Upper lobe of left lung (tissue), 6 donors: ENCODE measurements at regions not wholly inside any gene's neighbourhood (a gene's known extent, or its start where the extent isn't known, plus 50 kb on each side); places are given as distances from the start of the nearest gene placed in this dataset.
A peak's percentile ranks its signal among the peaks of the same experiment; 100 is the strongest.

ENCODE experiments used
- ATAC-seq, 2 donors: fragments of 200-7000 bp; cut with Tn5 transposase; one replicate each; pipeline ENCODE4 v1.9.1; 2022; ENCODE audit warnings: mild to moderate bottlenecking in 2 of 2, moderate library complexity in 2 of 2; ENCODE audit not compliant: low FRiP score in 2 of 2
- DNase-seq, 2 donors: peaks; one replicate each; pipeline ENCODE4 v3.0.0-alpha.2; 2019 to 2020
- H3K27ac ChIP-seq, 4 donors: fragments of 200-600 bp; sonication (generic); one replicate each; pipeline ENCODE4 v1.5.1; 2016 to 2019
- H3K27me3 ChIP-seq, 4 donors: fragments of 200-600 bp; sonication (generic); one replicate each; pipeline ENCODE4 v1.5.1; 2017 to 2019
- H3K36me3 ChIP-seq, 4 donors: fragments of 200-600 bp; sonication (generic); one replicate each; pipeline ENCODE4 v1.5.1; 2016 to 2019
- H3K4me1 ChIP-seq, 4 donors: fragments of 200-600 bp; sonication (generic); one replicate each; pipeline ENCODE4 v1.5.1; 2018 to 2019
- H3K4me3 ChIP-seq, 4 donors: fragments of 200-600 bp; sonication (generic); one replicate each; pipeline ENCODE4 v1.5.1; 2017 to 2019; ENCODE audit warnings: mild to moderate bottlenecking in 2 of 4, moderate library complexity in 1 of 4
- H3K9me3 ChIP-seq, 4 donors: fragments of 200-600 bp; sonication (generic); one replicate each; pipeline ENCODE4 v1.5.1; 2018 to 2019
- EP300 ChIP-seq, 4 donors: sonication (generic); formaldehyde crosslinking; IDR thresholded peaks; one replicate each; pipeline ENCODE4 v1.5.1; 2017; ENCODE audit warnings: antibody characterized with exemption in 4 of 4, control low read depth in 2 of 4
- POLR2A ChIP-seq, 4 donors: fragments of 450-650 bp; IDR thresholded peaks; one replicate each; pipeline ENCODE4 v1.5.1; 2016 to 2017; ENCODE audit warnings: antibody characterized with exemption in 4 of 4, mild to moderate bottlenecking in 2 of 4
- POLR2AphosphoS5 ChIP-seq, 2 donors: sonication (generic); formaldehyde crosslinking; IDR thresholded peaks; one replicate each; pipeline ENCODE4 v1.5.1; 2017; ENCODE audit warnings: antibody characterized with exemption in 2 of 2
- whole genome bisulfite sequencing, 2 donors: methylation state at CpG; one replicate each; pipeline ENCODE4 v1.1.5; 2017 to 2018; 5-methylcytosine and 5-hydroxymethylcytosine counted together
- TF ChIP-seq, protein P1 (sequence below), 6 experiments: fragments of 450-650 bp in 4 of 6; fragments of 200-600 bp in 2 of 6; sonication (generic) in 2 of 6; IDR thresholded peaks; one replicate each; pipeline ENCODE4 v1.5.1; 2016 to 2019; ENCODE audit warnings: antibody characterized with exemption in 6 of 6
- donor health status: DM: no; HTN: no; CAD: no; lungs with moderate emphysema.
- donor health status: DM: no; HTN: yes; CAD: no; lungs with severe emphysema.

DNA sequence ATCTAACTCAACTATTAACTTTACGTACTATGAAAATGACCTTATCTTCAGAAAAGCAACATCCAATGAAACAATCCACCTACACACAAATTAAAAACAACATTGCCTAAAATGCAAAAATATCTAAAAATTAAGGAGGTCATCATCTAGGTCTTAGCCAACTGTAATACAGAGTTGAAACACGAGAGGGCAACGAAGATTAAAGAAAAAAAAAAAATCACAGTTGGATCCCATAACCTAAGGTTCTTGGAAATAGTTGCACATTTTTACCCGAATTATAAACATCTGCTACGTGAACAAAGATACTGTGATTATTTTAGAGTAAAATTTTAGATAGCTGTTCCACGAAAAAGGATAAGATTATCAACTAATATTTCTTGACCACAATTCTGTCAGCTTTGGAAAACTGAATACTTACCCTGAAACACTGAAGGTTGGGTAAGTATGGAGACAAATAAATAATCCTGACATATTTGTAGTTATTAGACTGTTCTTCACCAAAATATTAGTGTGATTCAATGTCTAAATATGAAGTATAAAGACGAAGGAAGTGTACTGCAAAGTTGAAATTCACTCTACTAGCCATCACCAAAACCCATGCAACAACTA, 88.0 kb upstream of the AK4 start:
- 20 to 23% methylated on average over 7 of the region's 7 CpGs for WGBS, 2 donors
- Histone ChIP-seq H3K27ac (peak overlapping the region in 1 of 4 donors; percentile 53), H3K36me3 (peaks cover 0 to 32% (median 18%) of the 10 kb centered on the region in 4 donors), H3K4me1 (peaks cover 55 to 69% (median 64%) of the 10 kb centered on the region in 4 donors), H3K9me3 (no peaks in the 10 kb centered on the region), H3K4me3 (no peak overlapping the region), H3K27me3 (no peaks in the 10 kb centered on the region)
- DNase-seq: no peak
- peak in 1 of 2 donors; percentile 71 for ATAC-seq
- no peak for TF ChIP-seq POLR2AphosphoS5 (IDR thresholded peaks at IDR 0.05)
- TF ChIP-seq POLR2A (IDR thresholded peaks at IDR 0.05): no peak
- TF ChIP-seq, protein P1, sequence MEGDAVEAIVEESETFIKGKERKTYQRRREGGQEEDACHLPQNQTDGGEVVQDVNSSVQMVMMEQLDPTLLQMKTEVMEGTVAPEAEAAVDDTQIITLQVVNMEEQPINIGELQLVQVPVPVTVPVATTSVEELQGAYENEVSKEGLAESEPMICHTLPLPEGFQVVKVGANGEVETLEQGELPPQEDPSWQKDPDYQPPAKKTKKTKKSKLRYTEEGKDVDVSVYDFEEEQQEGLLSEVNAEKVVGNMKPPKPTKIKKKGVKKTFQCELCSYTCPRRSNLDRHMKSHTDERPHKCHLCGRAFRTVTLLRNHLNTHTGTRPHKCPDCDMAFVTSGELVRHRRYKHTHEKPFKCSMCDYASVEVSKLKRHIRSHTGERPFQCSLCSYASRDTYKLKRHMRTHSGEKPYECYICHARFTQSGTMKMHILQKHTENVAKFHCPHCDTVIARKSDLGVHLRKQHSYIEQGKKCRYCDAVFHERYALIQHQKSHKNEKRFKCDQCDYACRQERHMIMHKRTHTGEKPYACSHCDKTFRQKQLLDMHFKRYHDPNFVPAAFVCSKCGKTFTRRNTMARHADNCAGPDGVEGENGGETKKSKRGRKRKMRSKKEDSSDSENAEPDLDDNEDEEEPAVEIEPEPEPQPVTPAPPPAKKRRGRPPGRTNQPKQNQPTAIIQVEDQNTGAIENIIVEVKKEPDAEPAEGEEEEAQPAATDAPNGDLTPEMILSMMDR (IDR thresholded peaks at IDR 0.05): peak; percentile 62 to 79 (median 70)
- TF ChIP-seq EP300 (IDR thresholded peaks at IDR 0.05): no peak

DNA sequence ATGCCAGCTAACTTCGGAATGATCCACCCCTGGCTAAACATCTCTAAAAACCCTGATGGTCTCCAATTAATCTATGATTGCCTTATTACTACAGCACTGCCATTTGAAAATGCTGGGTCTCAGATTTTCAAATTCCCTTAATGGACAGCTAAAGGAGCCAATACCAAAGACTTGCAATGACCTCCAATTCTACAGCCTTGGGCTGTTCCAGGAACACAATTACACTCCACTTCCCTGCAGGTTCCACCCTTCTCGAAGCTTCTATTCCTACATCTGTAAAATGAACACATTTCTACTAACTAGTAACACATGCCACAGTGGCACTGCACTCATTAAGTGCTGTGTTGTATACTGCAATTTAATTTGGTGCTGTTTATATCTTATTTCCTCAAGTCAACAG, 85.7 kb upstream of the AK4 start:
- peaks cover 46 to 55% (median 49%) of the 10 kb centered on the region in 4 donors for H3K4me1 ChIP-seq
- WGBS, 2 donors: 63 to 66% methylated on average over 2 of the region's 2 CpGs
- H3K27ac ChIP-seq: peak overlapping the region in 2 of 4 donors; percentile 31 to 46
- H3K27me3 ChIP-seq: no peaks in the 10 kb centered on the region
- peaks cover 0 to 12% (median 10%) of the 10 kb centered on the region in 4 donors for H3K36me3 ChIP-seq
- DNase-seq (no peak), ATAC-seq (no peak)
- TF ChIP-seq POLR2AphosphoS5 (IDR thresholded peaks at IDR 0.05) (no peak), EP300 (IDR thresholded peaks at IDR 0.05) (no peak), POLR2A (IDR thresholded peaks at IDR 0.05) (no peak)
- TF ChIP-seq, protein P1 (IDR thresholded peaks at IDR 0.05): no peak
- no peaks in the 10 kb centered on the region for H3K9me3 ChIP-seq
- H3K4me3 ChIP-seq: no peak overlapping the region

DNA sequence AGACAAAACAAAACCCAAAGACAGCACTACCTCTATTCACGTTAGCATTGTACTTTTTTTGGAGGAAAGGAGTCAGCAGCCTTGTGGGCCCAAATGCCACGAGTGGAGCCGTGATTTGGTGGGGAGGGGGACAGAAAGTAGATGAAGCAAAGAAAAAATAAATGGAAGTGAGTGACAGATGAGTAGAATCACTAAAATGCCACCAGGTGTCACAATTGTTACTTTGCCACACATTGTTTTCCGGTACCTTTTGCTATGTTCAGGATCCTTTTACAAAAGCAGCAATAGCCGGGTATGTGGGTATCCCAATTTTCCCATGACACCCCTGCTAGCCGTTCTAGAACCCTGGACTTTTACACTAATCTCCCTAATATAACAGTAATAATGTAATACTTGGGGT, 85.0 kb upstream of the AK4 start:
- H3K27me3 ChIP-seq: no peaks in the 10 kb centered on the region
- no peak overlapping the region for H3K4me3 ChIP-seq
- H3K36me3 ChIP-seq: peaks cover 0 to 6% (median 4%) of the 10 kb centered on the region in 4 donors
- peaks cover 46 to 54% (median 49%) of the 10 kb centered on the region in 4 donors for H3K4me1 ChIP-seq
- no peak for ATAC-seq
- DNase-seq: no peak
- peak overlapping the region in 1 of 4 donors; percentile 31 for H3K27ac ChIP-seq
- no peak for TF ChIP-seq POLR2A (IDR thresholded peaks at IDR 0.05)
- no peak for TF ChIP-seq POLR2AphosphoS5 (IDR thresholded peaks at IDR 0.05)
- no peak for TF ChIP-seq EP300 (IDR thresholded peaks at IDR 0.05)
- TF ChIP-seq, protein P1 (IDR thresholded peaks at IDR 0.05): no peak
- no peaks in the 10 kb centered on the region for H3K9me3 ChIP-seq
- WGBS, 2 donors: 63 to 67% methylated on average over 6 of the region's 6 CpGs

DNA sequence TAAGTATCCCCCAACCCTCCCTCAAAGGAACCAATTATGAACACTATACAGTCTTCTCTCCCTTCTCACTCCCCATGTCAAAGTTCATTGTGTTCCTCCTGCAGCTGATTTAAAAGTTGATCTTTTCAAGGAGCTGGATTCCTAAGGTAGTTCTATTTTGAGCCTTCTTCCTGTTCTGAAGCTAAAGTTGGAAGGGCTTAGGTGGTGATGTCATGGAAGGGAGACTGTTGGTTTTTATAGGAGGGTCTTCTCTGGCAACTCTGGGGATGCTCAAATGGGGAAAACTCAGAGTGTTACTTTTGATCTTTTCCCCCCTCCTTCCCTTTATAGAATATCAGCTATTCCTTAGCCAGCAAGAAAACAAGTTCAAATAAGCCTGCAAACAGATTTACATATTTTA, 83.0 kb upstream of the AK4 start:
- H3K27me3 ChIP-seq: no peaks in the 10 kb centered on the region
- no peaks in the 10 kb centered on the region for H3K36me3 ChIP-seq
- H3K4me3 ChIP-seq: peak overlapping the region in 3 of 4 donors; percentile 65 to 86 (median 69)
- H3K9me3 ChIP-seq: no peaks in the 10 kb centered on the region
- peak overlapping the region; percentile 98 to 100 (median 99) for H3K27ac ChIP-seq
- DNase-seq: no peak
- peaks cover 44 to 56% (median 51%) of the 10 kb centered on the region in 4 donors for H3K4me1 ChIP-seq
- no peak for ATAC-seq
- no peak for TF ChIP-seq POLR2A (IDR thresholded peaks at IDR 0.05)
- TF ChIP-seq POLR2AphosphoS5 (IDR thresholded peaks at IDR 0.05): no peak

DNA sequence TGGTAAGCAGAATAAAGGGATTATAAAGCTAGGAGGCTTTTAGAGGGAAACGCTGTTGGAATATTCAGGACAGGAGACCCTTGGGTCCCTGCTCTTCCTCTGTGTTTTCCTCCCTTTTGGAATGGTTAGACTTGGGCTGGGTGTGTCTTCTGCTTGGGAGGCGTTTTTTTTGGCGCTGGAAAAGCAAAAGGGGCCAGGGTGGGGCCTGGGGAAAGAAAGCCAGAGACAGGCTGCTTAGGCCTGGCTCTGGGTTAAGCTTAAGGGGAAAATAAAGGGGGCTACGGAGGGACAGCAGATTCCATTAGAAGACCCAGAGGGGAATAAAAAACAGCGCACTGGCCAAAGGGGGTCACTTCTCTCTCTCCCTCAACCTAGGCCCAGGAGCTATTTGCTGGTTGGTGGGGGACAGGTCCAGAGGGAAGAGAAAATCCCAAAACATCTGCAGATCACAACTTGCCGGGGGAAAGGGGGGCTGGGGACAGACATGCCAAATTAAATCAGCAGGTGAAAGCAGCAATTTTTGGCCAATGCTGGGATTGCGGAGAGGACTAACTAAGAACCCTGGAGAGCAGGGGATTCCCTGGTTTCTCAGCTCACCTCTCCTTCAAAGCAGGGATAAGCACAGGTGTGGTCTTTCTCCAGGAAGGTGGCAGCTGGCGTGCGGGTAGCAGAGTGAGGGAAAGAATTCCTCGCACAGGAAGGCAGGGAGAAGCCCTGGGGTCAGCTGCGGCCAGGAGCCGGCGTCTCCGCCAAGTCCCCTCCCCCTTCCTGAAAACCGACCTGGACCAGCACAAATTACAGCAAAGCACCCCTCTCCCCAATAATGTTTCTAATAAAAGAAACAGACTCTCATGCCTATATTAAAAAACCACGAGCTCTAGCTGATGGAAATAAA, 82.2 kb upstream of the AK4 start:
- H3K27ac ChIP-seq: peak overlapping the region; percentile 98 to 100 (median 99)
- TF ChIP-seq POLR2AphosphoS5 (IDR thresholded peaks at IDR 0.05): peak in 1 of 2 donors; percentile 6
- no peak for TF ChIP-seq EP300 (IDR thresholded peaks at IDR 0.05)
- no peak for TF ChIP-seq POLR2A (IDR thresholded peaks at IDR 0.05)
- TF ChIP-seq, protein P1 (IDR thresholded peaks at IDR 0.05): no peak
- ATAC-seq: no peak
- no peaks in the 10 kb centered on the region for H3K9me3 ChIP-seq
- H3K36me3 ChIP-seq: no peaks in the 10 kb centered on the region
- H3K27me3 ChIP-seq: no peaks in the 10 kb centered on the region
- peak overlapping the region; percentile 65 to 86 (median 78) for H3K4me3 ChIP-seq
- 13 to 18% methylated on average over 16 of the region's 16 CpGs for WGBS, 2 donors
- peak; percentile 65 to 75 for DNase-seq
- H3K4me1 ChIP-seq: peaks cover 39 to 50% (median 47%) of the 10 kb centered on the region in 4 donors
